GM12878 (cell line): ENCODE measurements at regions not wholly inside any gene's neighbourhood (a gene's known extent, or its start where the extent isn't known, plus 50 kb on each side); places are given as distances from the start of the nearest gene placed in this dataset.

Experiments
- ATAC-seq: fragments of 200-7000 bp; cut with Tn5 transposase; 3 replicates; pipeline ENCODE4 v1.9.1; 2020; ENCODE audit warnings: mild to moderate bottlenecking, moderate library complexity
- BruUV-seq: library from RNA; stranded (reverse); fragments of 400-500 nt; replicated peaks from 2 replicates; lab custom pipeline; 2021; lab: Mats Ljungman, UMichigan
- CTCF ChIA-PET: fragments of 300-600 bp; sonication (Branson Sonifier 250); formaldehyde crosslinking; extraction: SDS; loops from one replicate; lab custom pipeline; 2021; ENCODE audit warnings: inconsistent platforms; lab: Yijun Ruan, JAX
- POLR2A ChIA-PET: fragments of 350-600 bp; formaldehyde crosslinking; extraction: SDS; loops from one replicate; lab custom pipeline; 2021; ENCODE audit warnings: inconsistent platforms; lab: Charles Lee
- RAD21 ChIA-PET: fragments of 300-600 bp; sonication (Branson Sonifier 250); formaldehyde crosslinking; loops from one replicate; lab custom pipeline; 2023; ENCODE audit warnings: antibody characterized with exemption; ENCODE audit not compliant: unreplicated experiment; lab: Charles Lee
- SMC1A ChIA-PET: fragments of 300-600 bp; sonication (Branson Sonifier 250); formaldehyde crosslinking; loops from one replicate; lab custom pipeline; 2023; ENCODE audit not compliant: unreplicated experiment, uncharacterized antibody; lab: Charles Lee
- DNase-seq: peaks from one replicate; pipeline ENCODE4 v3.0.0-alpha.2; 2011; ENCODE audit warnings: low read depth, low spot score
- FAIRE-seq: peaks from 3 replicates; lab custom pipeline; 2011; peaks lifted over from hg19 to GRCh38; lab: Jason Lieb, UNC
- H2AFZ ChIP-seq: 2 replicates; pipeline ENCODE4 v1.6.0; 2011; ENCODE audit warnings: low read depth, low read length, control low read depth; ENCODE audit not compliant: control insufficient read depth
- H3K27ac ChIP-seq: 2 replicates; pipeline ENCODE4 v1.5.1; 2011; ENCODE audit warnings: control low read depth; ENCODE audit not compliant: control insufficient read depth, insufficient read depth
- H3K27me3 ChIP-seq, 2 experiments: replicated peaks in 1 of 2; 2 replicates each; pipeline versions ENCODE4 v1.6.0 to v1.6.1; 2011; ENCODE audit warnings: low read length in 1 of 2; ENCODE audit not compliant: control insufficient read depth in 2 of 2, insufficient read depth in 2 of 2
- H3K36me3 ChIP-seq, 2 experiments: 2 replicates each; pipeline ENCODE4 v1.5.1; 2011; ENCODE audit warnings: low read length in 1 of 2; ENCODE audit not compliant: control insufficient read depth in 2 of 2, insufficient read depth in 2 of 2
- H3K4me1 ChIP-seq: 2 replicates; pipeline ENCODE4 v1.6.1; 2011; ENCODE audit warnings: mild to moderate bottlenecking, low read length, moderate library complexity, mixed read lengths; ENCODE audit not compliant: control insufficient read depth, insufficient read depth
- H3K4me2 ChIP-seq: 2 replicates; pipeline ENCODE4 v1.6.0; 2011; ENCODE audit warnings: control low read depth; ENCODE audit not compliant: control insufficient read depth, insufficient read depth
- H3K4me3 ChIP-seq: fragments of 200-600 bp; sonication (generic); 2 replicates; pipeline ENCODE4 v1.5.1; 2016
- H3K79me2 ChIP-seq: 2 replicates; pipeline ENCODE4 v1.6.0; 2011; ENCODE audit warnings: low read length; ENCODE audit not compliant: control insufficient read depth, insufficient read depth
- H3K9ac ChIP-seq: 2 replicates; pipeline ENCODE4 v1.8.0; 2011; ENCODE audit warnings: low read length, control low read depth, mixed read lengths; ENCODE audit not compliant: control insufficient read depth, insufficient read depth
- H3K9me3 ChIP-seq: replicated peaks from 3 replicates; pipeline ENCODE4 v1.5.1; 2011; ENCODE audit warnings: mild to moderate bottlenecking, low read length; ENCODE audit not compliant: control insufficient read depth, insufficient read depth
- H4K20me1 ChIP-seq: 2 replicates; pipeline ENCODE4 v1.6.0; 2011; ENCODE audit not compliant: control insufficient read depth, insufficient read depth
- KLF5 ChIP-seq: fragments of 450-650 bp; IDR thresholded peaks from 2 replicates; pipeline ENCODE4 v1.6.1; 2014; ENCODE audit warnings: mild to moderate bottlenecking; ENCODE audit not compliant: partially characterized antibody
- NFXL1 ChIP-seq: fragments of 450-650 bp; IDR thresholded peaks from 2 replicates; pipeline ENCODE4 v1.6.1; 2017; ENCODE audit warnings: antibody characterized with exemption, mild to moderate bottlenecking, borderline replicate concordance
- RAD51 ChIP-seq: fragments of 450-650 bp; IDR thresholded peaks from 2 replicates; pipeline ENCODE4 v1.6.1; 2016; ENCODE audit warnings: moderate library complexity, mild to moderate bottlenecking, inconsistent platforms
- RFX5 ChIP-seq: IDR thresholded peaks from 2 replicates; pipeline ENCODE4 v1.6.1; 2011; ENCODE audit warnings: low read depth, low read length, improper control_type of control experiment
- WGBS: methylation state at CpG from one replicate; pipeline ENCODE4 v1.1.6; 2016; ENCODE audit warnings: low lambda C conversion rate; ENCODE audit not compliant: insufficient replicate concordance, insufficient coverage; ENCODE audit errors: missing lambda C conversion rate; 5-methylcytosine and 5-hydroxymethylcytosine counted together
- in situ Hi-C: fragments of 300-500 bp; cut with MboI; formaldehyde crosslinking; loops from 9 replicates; pipeline ENCODE4 v1.14.3; 2018; ENCODE audit warnings: mixed read lengths
- intact Hi-C: fragments of 100-400 bp; cut with micrococcal nuclease; formaldehyde crosslinking; loops from one replicate; pipeline ENCODE4 v1.14.2; 2022; ENCODE audit not compliant: unreplicated experiment
- TF ChIP-seq, protein P1 (sequence below): fragments of 150-350 bp; IDR thresholded peaks from 2 replicates; pipeline ENCODE4 v1.6.1; 2014; ENCODE audit warnings: mild to moderate bottlenecking, low read depth, low read length
- TF ChIP-seq, protein P2 (sequence below): IDR thresholded peaks from 2 replicates; pipeline ENCODE4 v1.6.1; 2011; ENCODE audit warnings: borderline replicate concordance, low read depth, mild to moderate bottlenecking, moderate library complexity, low read length; ENCODE audit not compliant: insufficient read depth, poor library complexity, severe bottlenecking

- Histone ChIP-seq H3K27me3 (no peaks in the 10 kb centered on the region), H3K79me2 (no peaks in the 10 kb centered on the region), H3K4me1 (no peaks in the 10 kb centered on the region), H3K4me3 (no peak overlapping the region), H3K27ac (no peak overlapping the region), H3K9me3 (no peaks in the 10 kb centered on the region), H2AFZ (no peak overlapping the region), H3K4me2 (no peak overlapping the region), H4K20me1 (no peaks in the 10 kb centered on the region), H3K9ac (no peak overlapping the region), H3K36me3 (no peaks in the 10 kb centered on the region)
- ChIA-PET SMC1A (no interaction called here), CTCF (no interaction called here), POLR2A (no interaction called here), RAD21 (no interaction called here)
- DNase-seq (no peak), FAIRE-seq (no peak), ATAC-seq (no peak)
- no TSS peak for BruUV-seq
- intact Hi-C loops (no loop called here), in situ Hi-C loops (no loop called here)
- 14% methylated on average over 2 of the region's 2 CpGs for WGBS
- no peak for TF ChIP-seq RFX5
- no peak for TF ChIP-seq NFXL1
- TF ChIP-seq, protein P1, sequence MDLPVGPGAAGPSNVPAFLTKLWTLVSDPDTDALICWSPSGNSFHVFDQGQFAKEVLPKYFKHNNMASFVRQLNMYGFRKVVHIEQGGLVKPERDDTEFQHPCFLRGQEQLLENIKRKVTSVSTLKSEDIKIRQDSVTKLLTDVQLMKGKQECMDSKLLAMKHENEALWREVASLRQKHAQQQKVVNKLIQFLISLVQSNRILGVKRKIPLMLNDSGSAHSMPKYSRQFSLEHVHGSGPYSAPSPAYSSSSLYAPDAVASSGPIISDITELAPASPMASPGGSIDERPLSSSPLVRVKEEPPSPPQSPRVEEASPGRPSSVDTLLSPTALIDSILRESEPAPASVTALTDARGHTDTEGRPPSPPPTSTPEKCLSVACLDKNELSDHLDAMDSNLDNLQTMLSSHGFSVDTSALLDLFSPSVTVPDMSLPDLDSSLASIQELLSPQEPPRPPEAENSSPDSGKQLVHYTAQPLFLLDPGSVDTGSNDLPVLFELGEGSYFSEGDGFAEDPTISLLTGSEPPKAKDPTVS: no peak
- TF ChIP-seq RAD51: no peak
- TF ChIP-seq KLF5: no peak
- TF ChIP-seq, protein P2, sequence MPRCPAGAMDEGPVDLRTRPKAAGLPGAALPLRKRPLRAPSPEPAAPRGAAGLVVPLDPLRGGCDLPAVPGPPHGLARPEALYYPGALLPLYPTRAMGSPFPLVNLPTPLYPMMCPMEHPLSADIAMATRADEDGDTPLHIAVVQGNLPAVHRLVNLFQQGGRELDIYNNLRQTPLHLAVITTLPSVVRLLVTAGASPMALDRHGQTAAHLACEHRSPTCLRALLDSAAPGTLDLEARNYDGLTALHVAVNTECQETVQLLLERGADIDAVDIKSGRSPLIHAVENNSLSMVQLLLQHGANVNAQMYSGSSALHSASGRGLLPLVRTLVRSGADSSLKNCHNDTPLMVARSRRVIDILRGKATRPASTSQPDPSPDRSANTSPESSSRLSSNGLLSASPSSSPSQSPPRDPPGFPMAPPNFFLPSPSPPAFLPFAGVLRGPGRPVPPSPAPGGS: no peak
Measured at GRCh38 chr16:54690306-54690705, 240.4 kb upstream of the IRX5 start.
